Amniotic stem cell (primary cell): ENCODE measurements at regions not wholly inside any gene's neighbourhood (a gene's known extent, or its start where the extent isn't known, plus 50 kb on each side); places are given as distances from the start of the nearest gene placed in this dataset.
"Not testable (repeated sequence)": the region's sequence is repeated elsewhere in the genome, so short reads cannot be mapped to it uniquely, and the experiment has no call there.

ENCODE experiments used
- DNase-seq: peaks from one replicate; lab custom pipeline; 2025; lab: John Stamatoyannopoulos, UW

DNA sequence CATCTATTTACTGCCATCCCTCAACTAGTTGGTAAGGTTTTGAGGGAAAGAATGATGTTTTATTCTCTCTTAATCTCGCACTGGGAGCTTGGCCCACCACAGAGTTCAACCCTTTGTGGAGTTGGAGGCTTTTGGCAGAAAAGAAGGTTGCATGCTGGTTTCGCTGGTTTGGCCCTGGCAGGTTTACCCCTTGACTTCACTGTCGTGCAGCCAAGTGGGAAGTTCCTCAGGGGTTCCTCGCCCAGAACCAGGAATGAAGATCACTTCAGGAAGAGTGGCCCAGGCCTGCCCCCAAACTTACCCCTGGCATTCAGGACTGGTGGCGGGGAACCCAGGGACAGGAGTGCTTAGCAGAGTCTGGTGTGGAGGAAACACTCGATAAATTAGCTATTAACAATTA, 103.1 kb upstream of the LYZL2 start:
- DNase-seq = no peak

DNA sequence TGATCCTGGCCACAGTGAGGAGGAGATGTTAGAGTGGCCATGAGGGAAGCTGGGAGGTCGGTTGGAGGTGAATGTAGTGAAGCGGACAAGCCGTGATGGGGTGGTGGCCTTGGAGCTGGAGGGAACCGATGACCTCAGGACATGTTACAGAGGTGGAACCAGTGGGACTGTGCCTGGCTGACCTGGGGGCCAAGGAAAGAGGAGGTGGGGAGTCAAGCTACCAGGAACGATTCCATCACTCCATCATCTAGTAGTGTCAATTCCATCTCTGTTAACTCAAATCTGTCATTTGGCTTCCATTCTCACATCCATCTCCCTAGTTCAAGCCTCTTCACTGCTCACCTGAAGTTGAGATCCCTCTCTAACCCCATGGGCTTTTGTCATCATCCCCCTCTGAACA, 102.4 kb upstream of the LYZL2 start:
- DNase-seq = no peak

GRCh38 chr10:30730306-30730705, 100.8 kb upstream of the LYZL2 start:
- DNase-seq = no peak

- no peak for DNase-seq
Observed at GRCh38 chr10:30728766-30729165, 99.2 kb upstream of the LYZL2 start.

DNA sequence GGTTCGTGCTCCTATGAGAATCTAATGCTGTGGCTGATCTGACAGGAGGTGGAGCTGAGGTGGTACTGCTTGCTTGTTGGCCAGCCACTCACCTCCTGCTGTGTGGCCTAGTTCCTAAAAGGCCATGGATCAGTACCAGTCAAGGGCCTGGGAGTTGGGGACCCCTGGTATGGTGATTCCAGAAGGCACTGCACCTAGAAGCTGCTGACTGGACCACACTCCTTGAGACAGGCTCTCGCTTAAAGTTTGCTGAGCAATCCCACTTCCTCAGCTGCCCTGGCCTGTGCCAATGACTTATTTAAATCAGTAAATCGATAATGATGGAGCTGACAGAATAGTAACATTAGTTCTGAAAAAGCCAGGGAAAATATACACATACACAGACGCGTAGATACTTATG, 98.6 kb upstream of the LYZL2 start:
- DNase-seq = no peak

DNA sequence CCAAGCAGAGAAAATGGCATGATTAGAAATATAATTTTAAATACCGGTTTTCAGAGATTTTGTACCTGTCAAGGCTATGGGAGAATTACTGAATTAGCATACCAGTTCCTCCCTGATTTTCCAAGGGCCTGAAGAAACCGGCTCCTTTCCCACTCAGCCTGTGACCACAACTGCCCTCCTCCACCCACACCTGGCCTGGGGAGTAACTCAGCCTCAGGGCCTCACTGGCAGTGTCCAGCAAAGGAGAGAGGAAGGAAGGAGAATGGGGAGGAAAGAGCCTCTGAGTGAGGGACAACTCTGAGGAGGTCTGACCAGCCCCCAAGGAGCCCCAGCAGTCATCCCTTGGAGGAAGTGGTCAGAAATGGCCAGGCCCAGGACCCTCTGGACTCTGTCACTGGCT, 98.0 kb upstream of the LYZL2 start:
- DNase-seq = no peak

DNA sequence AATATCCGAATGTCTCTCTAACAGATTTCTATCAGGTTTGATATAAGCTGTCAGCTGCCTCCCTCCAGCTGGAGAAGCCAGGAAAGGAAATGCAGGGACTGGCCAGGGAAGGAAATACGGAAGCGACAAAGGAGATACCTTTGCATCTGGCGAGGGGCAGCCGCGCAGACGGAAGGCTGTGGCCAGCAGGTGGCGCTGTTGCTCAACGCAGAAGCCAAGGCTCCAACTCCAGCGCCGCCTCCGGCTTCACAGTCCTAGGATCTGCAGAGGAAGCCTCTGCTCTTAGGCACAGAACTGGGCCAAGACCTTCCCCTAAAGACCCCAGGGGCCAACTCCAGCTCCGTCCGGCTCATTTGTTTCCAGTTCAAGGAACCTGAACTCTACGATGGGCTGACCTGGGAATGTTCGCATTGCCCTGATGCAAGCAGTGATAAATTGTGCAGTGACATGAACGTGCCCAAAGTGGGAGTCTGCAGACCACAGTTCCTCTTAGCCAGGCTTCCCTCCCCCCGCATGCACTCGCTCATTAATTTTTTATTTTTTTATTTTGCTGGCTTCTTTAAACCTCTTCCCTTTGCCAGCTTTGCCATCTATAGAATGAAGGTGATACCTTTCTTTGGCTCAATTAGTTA, 97.3 kb upstream of the LYZL2 start:
- peak; percentile 22 for DNase-seq

GRCh38 chr10:30725661-30726060, 96.1 kb upstream of the LYZL2 start:
- no peak for DNase-seq

GRCh38 chr10:30724296-30724695, 94.7 kb upstream of the LYZL2 start:
- no peak for DNase-seq

GRCh38 chr10:30722956-30723620, 93.5 kb upstream of the LYZL2 start:
- DNase-seq = no peak

- no peak for DNase-seq
Observed at GRCh38 chr10:30719832-30720231, 90.3 kb upstream of the LYZL2 start.

GRCh38 chr10:30709700-30710358, 80.3 kb upstream of the LYZL2 start:
- DNase-seq = no peak

DNA sequence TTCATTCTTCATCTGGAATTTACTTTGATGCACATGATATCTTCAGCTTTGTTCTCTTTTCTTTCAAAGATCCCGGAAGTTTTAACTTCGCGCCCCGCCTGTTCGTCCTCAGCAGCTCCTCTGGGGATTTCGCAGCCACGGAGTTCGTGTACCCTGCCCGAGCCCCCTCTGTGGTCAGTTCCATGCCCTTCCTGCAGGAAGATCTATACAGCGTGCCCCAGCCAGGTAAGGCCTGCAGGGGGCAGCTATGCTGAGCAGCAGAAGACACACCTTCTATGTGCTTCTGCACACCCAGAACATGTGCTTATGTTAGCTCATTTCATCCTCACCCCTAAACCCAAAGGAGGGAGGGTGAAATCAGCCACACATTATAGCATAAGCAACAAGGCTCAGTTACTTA, 79.7 kb upstream of the LYZL2 start:
- DNase-seq = no peak

- DNase-seq = no peak
Observed at GRCh38 chr10:30708234-30708633, 78.7 kb upstream of the LYZL2 start.

DNA sequence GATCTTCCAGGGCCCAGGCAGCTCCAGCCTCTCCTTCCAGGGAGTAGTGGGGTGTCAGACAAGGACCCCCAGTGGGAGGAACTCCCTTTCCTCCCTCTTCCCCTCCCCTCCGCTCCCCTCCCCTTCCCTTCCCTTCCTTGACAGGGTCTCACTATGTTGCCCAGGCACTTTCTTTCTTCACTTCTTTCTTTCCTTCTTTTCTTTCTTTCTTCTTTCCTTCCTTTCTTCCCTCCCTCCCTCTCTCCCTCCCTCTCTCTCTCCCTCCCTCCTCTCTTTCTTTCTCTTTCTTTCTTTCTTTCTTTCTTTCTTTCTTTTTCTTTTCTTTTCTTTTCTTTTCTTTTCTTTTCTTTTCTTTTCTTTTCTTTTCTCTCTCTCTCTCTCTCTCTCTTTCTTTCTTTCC, 76.6 kb upstream of the LYZL2 start:
- DNase-seq = not testable (repeated sequence)

DNA sequence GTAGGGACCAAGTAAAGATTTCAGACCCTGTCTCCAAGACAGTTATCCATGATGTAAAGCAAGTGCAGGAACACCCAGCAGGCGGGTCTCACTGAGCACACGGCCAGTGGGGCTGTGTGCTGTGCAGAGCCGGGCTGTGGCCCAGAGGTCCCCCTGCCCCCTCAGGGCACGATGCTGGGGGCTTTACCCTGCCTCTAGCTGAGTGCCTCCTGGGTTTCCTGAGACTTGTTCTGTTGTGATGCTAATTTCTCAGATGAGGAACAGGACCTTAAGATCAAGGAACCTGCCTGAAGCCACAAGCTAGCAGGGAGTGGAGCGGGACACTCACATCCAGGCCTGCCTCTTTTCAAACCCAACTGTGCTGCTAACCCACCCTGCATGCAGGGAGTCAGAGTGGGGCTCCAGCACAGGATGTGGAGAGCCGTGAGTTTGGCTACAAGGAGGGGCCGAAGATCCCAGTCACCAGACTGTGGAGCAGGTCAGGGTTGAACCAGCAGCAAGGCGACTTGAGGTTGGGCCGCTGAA, 76.1 kb upstream of the LYZL2 start:
- no peak for DNase-seq

DNA sequence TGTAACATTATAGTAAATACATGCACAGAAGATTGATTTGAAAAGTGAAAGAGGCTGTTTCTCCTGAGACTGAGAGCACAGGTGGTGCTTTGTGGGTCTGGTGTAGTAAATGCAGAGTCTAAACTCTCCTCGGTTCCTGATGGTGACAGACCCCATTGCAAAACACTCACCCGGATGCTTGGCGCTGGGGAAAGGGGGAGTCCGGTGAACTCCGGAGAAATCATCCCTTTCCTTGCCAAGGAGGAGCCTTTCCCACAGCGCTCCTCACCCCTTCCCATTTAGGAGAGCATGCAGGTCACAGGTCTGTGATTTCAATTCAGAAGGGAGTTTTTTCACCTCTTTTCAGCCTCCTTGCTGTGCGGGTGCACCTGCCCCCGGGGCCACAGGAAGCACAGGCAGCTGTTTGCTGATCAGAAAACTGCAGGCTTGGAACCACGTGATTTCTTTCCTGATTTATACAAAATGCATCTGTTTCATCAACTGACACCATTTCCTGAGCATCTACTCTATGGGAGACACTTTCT, 75.6 kb upstream of the LYZL2 start:
- no peak for DNase-seq

GRCh38 chr10:30704601-30705100, 75.1 kb upstream of the LYZL2 start:
- DNase-seq = not testable (repeated sequence)

GRCh38 chr10:30704026-30704600, 74.6 kb upstream of the LYZL2 start:
- no peak for DNase-seq

- DNase-seq = not testable (repeated sequence)
Observed at GRCh38 chr10:30703446-30703845, 73.9 kb upstream of the LYZL2 start.

DNA sequence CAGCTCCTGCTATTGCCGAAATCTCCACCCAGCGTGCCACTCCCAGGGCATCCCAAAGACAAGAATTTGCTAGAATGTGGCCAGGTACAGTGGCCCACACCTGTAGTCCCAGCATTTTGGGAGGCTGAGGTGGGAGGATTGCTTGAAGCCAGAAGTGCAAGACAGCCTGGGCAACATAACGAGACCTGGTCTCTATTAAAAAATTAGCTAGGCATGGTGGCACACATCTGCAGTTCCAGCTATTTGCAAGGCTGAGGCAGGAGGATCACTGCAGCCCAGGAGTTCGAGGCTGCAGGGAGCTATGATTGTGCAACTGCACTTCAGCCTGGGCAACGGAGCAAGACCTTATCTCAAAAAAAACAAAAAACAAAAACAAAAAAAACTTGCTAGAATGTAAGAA, 73.3 kb upstream of the LYZL2 start:
- no peak for DNase-seq

DNA sequence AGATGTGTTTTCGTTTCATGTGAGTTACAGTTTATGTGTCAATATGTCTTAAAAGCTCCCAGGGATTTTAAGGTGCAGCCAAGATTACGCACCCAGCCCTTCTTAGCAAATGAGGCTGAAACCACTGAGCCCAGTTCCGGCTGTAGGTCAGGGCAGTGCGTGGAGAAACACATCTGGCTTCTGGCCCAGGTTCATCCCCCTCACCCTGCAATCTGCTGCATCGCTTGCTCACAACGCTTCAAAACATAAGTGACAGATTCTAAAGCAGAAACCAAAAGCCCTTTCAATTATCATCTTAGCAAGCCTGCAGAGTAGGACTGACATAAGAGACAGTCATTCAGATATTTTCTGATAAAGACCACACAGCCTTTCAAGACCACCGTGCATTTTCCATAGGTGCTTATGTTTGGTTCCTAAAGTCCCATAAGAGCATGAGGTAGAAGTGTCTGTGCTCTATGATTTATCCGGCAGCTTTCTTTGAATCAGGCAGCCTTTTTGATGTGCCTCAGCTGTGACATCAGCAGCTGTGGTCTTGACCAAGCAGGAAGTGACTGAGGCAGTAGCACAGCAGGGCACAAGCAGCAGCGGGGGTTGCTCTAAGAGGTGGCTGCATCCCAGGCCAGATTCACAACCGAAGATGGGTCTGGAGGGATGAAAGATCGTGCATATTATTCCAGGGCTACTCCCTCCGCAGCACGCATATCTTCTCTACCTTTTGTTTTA, 72.1 kb upstream of the LYZL2 start:
- no peak for DNase-seq
